ENCODE measurements at regions not wholly inside any gene's neighbourhood (a gene's known extent, or its start where the extent isn't known, plus 50 kb on each side); places are given as distances from the start of the nearest gene placed in this dataset.

DNA sequence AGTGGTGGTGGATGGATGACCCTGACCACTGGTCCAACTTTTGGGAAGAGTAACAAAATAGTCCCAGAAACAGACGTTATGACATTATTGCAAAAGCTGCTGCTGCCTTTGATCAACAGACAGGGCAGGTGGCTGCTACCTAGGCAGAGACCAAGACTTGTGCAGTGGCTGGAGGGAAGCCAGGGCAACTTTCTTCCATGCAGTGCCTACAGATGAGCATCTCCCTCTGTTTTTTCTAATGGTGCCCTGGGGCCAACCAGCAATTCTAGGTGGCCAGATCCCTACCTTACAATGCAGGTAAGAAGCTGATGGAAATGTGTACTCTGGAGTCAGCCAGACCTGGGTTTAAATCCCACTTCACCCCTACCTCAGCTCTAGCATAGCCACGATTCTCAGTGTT lies 283.1 kb upstream of the POU3F1 start:
- TF ChIP-seq, protein P1, sequence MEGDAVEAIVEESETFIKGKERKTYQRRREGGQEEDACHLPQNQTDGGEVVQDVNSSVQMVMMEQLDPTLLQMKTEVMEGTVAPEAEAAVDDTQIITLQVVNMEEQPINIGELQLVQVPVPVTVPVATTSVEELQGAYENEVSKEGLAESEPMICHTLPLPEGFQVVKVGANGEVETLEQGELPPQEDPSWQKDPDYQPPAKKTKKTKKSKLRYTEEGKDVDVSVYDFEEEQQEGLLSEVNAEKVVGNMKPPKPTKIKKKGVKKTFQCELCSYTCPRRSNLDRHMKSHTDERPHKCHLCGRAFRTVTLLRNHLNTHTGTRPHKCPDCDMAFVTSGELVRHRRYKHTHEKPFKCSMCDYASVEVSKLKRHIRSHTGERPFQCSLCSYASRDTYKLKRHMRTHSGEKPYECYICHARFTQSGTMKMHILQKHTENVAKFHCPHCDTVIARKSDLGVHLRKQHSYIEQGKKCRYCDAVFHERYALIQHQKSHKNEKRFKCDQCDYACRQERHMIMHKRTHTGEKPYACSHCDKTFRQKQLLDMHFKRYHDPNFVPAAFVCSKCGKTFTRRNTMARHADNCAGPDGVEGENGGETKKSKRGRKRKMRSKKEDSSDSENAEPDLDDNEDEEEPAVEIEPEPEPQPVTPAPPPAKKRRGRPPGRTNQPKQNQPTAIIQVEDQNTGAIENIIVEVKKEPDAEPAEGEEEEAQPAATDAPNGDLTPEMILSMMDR (IDR thresholded peaks at IDR 0.05) = no peak
- TF ChIP-seq POLR2A (IDR thresholded peaks at IDR 0.05) = no peak

Data from breast epithelium (tissue), 3 donors.